Keratinocyte (primary cell): ENCODE measurements at regions not wholly inside any gene's neighbourhood (a gene's known extent, or its start where the extent isn't known, plus 50 kb on each side); places are given as distances from the start of the nearest gene placed in this dataset.

Experiments used
- EZH2 ChIP-seq: IDR thresholded peaks from one replicate; pipeline ENCODE4 v1.6.1; 2012; ENCODE audit warnings: inconsistent platforms, mild to moderate bottlenecking, low read length, moderate library complexity
- TF ChIP-seq, protein P1 (sequence below), 3 experiments: IDR thresholded peaks in 1 of 3; conservative IDR thresholded peaks in 1 of 3; optimal IDR thresholded peaks in 1 of 3; 2 replicates in 2 of 3; 3 replicates in 1 of 3; pipeline versions ENCODE3 to v1.5.1; 2011; ENCODE audit warnings: low read length in 3 of 3, mild to moderate bottlenecking in 3 of 3, moderate library complexity in 2 of 3, control low read depth in 1 of 3, inconsistent platforms in 1 of 3; ENCODE audit not compliant: insufficient read depth in 2 of 3; ENCODE audit errors: extremely low read depth in 1 of 3

- TF ChIP-seq, protein P1, sequence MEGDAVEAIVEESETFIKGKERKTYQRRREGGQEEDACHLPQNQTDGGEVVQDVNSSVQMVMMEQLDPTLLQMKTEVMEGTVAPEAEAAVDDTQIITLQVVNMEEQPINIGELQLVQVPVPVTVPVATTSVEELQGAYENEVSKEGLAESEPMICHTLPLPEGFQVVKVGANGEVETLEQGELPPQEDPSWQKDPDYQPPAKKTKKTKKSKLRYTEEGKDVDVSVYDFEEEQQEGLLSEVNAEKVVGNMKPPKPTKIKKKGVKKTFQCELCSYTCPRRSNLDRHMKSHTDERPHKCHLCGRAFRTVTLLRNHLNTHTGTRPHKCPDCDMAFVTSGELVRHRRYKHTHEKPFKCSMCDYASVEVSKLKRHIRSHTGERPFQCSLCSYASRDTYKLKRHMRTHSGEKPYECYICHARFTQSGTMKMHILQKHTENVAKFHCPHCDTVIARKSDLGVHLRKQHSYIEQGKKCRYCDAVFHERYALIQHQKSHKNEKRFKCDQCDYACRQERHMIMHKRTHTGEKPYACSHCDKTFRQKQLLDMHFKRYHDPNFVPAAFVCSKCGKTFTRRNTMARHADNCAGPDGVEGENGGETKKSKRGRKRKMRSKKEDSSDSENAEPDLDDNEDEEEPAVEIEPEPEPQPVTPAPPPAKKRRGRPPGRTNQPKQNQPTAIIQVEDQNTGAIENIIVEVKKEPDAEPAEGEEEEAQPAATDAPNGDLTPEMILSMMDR (optimal IDR thresholded peaks at IDR 0.05 in 1 of 3, IDR thresholded peaks at IDR 0.05 in 1 of 3, conservative IDR thresholded peaks at IDR 0.05 in 1 of 3; ENCODE audit: extremely low read depth in 1 of 3, insufficient read depth in 2 of 3, low read length in 3 of 3), result no peak
- TF ChIP-seq EZH2, result no peak
Observed at GRCh38 chr14:55850825-55851241, 267.4 kb upstream of the PELI2 start.
